Parathyroid adenoma (tissue), 2 donors: ENCODE measurements at regions not wholly inside any gene's neighbourhood (a gene's known extent, or its start where the extent isn't known, plus 50 kb on each side); places are given as distances from the start of the nearest gene placed in this dataset.
"Not testable (repeated sequence)": the region's sequence is repeated elsewhere in the genome, so short reads cannot be mapped to it uniquely, and the experiment has no call there.

Experiments
- H2AFZ ChIP-seq: fragments of 300-600 bp; sonication (generic); one replicate; pipeline ENCODE4 v1.7.0; 2017; ENCODE audit warnings: antibody characterized with exemption, mild to moderate bottlenecking
- H3K27ac ChIP-seq: fragments of 300-600 bp; sonication (generic); one replicate; pipeline ENCODE4 v1.7.0; 2017
- H3K27me3 ChIP-seq: fragments of 300-600 bp; sonication (generic); one replicate; pipeline ENCODE4 v1.7.0; 2017; ENCODE audit warnings: low read length; ENCODE audit not compliant: control insufficient read depth, insufficient read depth
- H3K36me3 ChIP-seq: fragments of 300-600 bp; sonication (generic); one replicate; pipeline ENCODE4 v1.7.0; 2017; ENCODE audit warnings: low read length; ENCODE audit not compliant: control insufficient read depth, insufficient read depth
- H3K4me1 ChIP-seq: fragments of 300-600 bp; sonication (generic); one replicate; pipeline ENCODE4 v1.7.0; 2017; ENCODE audit warnings: control low read depth
- H3K4me2 ChIP-seq: fragments of 300-600 bp; sonication (generic); one replicate; pipeline ENCODE4 v1.7.0; 2017; ENCODE audit warnings: low read length
- H3K4me3 ChIP-seq: fragments of 300-600 bp; sonication (generic); one replicate; pipeline ENCODE4 v1.7.0; 2017; ENCODE audit warnings: low read depth, low read length
- H3K79me2 ChIP-seq: fragments of 300-600 bp; sonication (generic); one replicate; pipeline ENCODE4 v1.7.0; 2017; ENCODE audit warnings: control low read depth
- H3K9ac ChIP-seq: fragments of 300-600 bp; sonication (generic); one replicate; pipeline ENCODE4 v1.7.0; 2017; ENCODE audit warnings: mild to moderate bottlenecking
- H3K9me3 ChIP-seq: fragments of 300-600 bp; sonication (generic); one replicate; pipeline ENCODE4 v1.7.0; 2017; ENCODE audit warnings: low read length; ENCODE audit not compliant: control insufficient read depth
- CTCF ChIP-seq: fragments of 300-600 bp; sonication (generic); IDR thresholded peaks from one replicate; pipeline ENCODE4 v1.7.0; 2017; ENCODE audit warnings: antibody characterized with exemption, mild to moderate bottlenecking
- donor health status: primary hyperparathyroidism.

- no peaks in the 10 kb centered on the region for H3K27me3 ChIP-seq
- no peak overlapping the region for H3K4me2 ChIP-seq
- no peak for TF ChIP-seq CTCF
- no peak overlapping the region for H2AFZ ChIP-seq
- no peak overlapping the region for H3K27ac ChIP-seq
- no peak overlapping the region for H3K4me3 ChIP-seq
- H3K9me3 ChIP-seq, result no peaks in the 10 kb centered on the region
- H3K4me1 ChIP-seq, result no peaks in the 10 kb centered on the region
- no peak overlapping the region for H3K9ac ChIP-seq
- H3K36me3 ChIP-seq, result no peaks in the 10 kb centered on the region
- H3K79me2 ChIP-seq, result no peaks in the 10 kb centered on the region
Measured at GRCh38 chr3:110494728-110495127, 576.9 kb upstream of the NECTIN3 start.

DNA sequence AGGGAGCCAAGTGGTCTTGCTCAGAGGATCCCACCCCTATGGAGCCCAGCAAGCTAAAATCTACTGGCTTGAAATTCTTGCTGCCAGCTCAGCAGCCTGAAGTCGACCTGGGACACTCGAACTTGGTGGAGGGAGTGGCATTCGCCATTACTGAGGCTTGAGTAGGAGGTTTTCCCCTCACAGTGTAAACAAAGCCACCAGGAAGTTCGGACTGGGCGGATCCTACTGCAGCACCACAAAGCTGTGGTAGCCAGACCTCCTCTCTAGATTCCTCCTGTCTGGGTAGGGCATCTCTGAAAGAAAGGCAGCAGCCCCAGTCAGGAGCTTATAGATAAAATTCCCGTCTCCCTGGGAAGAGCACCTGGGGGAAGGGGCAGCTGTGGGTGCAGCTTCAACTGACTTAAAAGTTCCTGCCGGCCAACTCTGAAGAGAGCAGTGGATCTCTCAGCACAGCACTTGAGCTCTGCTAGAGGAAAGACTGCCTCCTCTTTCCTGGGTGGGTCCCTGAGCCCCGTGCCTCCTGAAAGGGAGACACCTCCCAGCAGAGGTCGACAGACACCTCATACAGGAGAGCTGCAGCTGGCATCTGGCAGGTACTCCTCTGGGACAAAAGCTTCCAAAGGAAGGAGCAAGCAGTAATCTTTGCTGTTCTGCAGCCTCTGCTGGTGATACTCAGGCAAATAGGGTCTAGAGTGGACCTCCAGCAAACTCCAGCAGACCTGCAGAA is 576.3 kb upstream of the NECTIN3 start:
- no peaks in the 10 kb centered on the region for H3K4me1 ChIP-seq
- H3K27me3 ChIP-seq, result no peaks in the 10 kb centered on the region
- H3K9ac ChIP-seq, result no peak overlapping the region
- H3K4me2 ChIP-seq, result no peak overlapping the region
- no peaks in the 10 kb centered on the region for H3K79me2 ChIP-seq
- H3K36me3 ChIP-seq, result no peaks in the 10 kb centered on the region
- no peak for TF ChIP-seq CTCF
- H3K9me3 ChIP-seq, result no peaks in the 10 kb centered on the region
- H3K4me3 ChIP-seq, result no peak overlapping the region
- H3K27ac ChIP-seq, result no peak overlapping the region
- no peak overlapping the region for H2AFZ ChIP-seq

GRCh38 chr3:110504401-110504800 is 567.2 kb upstream of the NECTIN3 start:
- TF ChIP-seq CTCF, result no peak
- Histone ChIP-seq H3K79me2 (no peaks in the 10 kb centered on the region), H3K27me3 (no peaks in the 10 kb centered on the region)

GRCh38 chr3:110504901-110505300 is 566.7 kb upstream of the NECTIN3 start:
- Histone ChIP-seq H3K36me3 (no peaks in the 10 kb centered on the region), H3K27me3 (no peaks in the 10 kb centered on the region), H3K9ac (no peak overlapping the region), H2AFZ (no peak overlapping the region), H3K27ac (no peak overlapping the region), H3K4me1 (no peaks in the 10 kb centered on the region), H3K4me3 (no peak overlapping the region), H3K4me2 (no peak overlapping the region), H3K9me3 (no peaks in the 10 kb centered on the region), H3K79me2 (no peaks in the 10 kb centered on the region)
- TF ChIP-seq CTCF, result no peak

More at GRCh38 chr3:110504401-110504800, 567.2 kb upstream of the NECTIN3 start:
- no peak overlapping the region for H3K4me3 ChIP-seq
- no peaks in the 10 kb centered on the region for H3K9me3 ChIP-seq
- H3K9ac ChIP-seq, result no peak overlapping the region
- no peaks in the 10 kb centered on the region for H3K4me1 ChIP-seq
- H2AFZ ChIP-seq, result no peak overlapping the region
- no peak overlapping the region for H3K27ac ChIP-seq
- no peaks in the 10 kb centered on the region for H3K36me3 ChIP-seq
- no peak overlapping the region for H3K4me2 ChIP-seq

DNA sequence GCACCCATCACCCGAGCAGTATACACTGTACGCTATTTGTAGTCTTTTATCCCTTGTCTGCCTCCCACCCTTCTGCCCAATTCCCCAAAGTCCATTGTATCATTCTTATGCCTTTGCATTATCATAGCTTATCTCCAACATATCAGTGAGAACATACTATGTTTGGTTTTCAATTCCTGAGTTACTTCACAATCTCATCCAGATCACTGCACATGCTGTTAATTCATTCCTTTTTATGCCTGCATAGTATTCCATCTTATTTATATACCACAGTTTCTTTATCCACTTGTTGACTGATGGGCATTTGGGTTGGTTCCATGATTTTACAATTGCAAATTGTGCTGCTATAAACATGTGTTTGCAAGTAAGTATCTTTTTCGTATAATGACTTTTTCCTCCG is 564.7 kb upstream of the NECTIN3 start:
- H3K4me3 ChIP-seq, result no peak overlapping the region
- H3K27me3 ChIP-seq, result no peaks in the 10 kb centered on the region
- no peak overlapping the region for H3K4me2 ChIP-seq
- no peak overlapping the region for H3K27ac ChIP-seq
- no peaks in the 10 kb centered on the region for H3K36me3 ChIP-seq
- no peak overlapping the region for H2AFZ ChIP-seq
- H3K4me1 ChIP-seq, result no peaks in the 10 kb centered on the region
- no peaks in the 10 kb centered on the region for H3K9me3 ChIP-seq
- H3K79me2 ChIP-seq, result no peaks in the 10 kb centered on the region
- H3K9ac ChIP-seq, result no peak overlapping the region
- no peak for TF ChIP-seq CTCF

- not testable (repeated sequence) for H3K4me1 ChIP-seq, H3K9ac ChIP-seq, H3K36me3 ChIP-seq, H2AFZ ChIP-seq, H3K4me2 ChIP-seq, H3K27ac ChIP-seq, H3K4me3 ChIP-seq, H3K27me3 ChIP-seq, H3K79me2 ChIP-seq, H3K9me3 ChIP-seq
Measured at GRCh38 chr3:110507570-110507969, 564.0 kb upstream of the NECTIN3 start.
